Ishikawa (cell line): ENCODE measurements at regions not wholly inside any gene's neighbourhood (a gene's known extent, or its start where the extent isn't known, plus 50 kb on each side); places are given as distances from the start of the nearest gene placed in this dataset.

ENCODE experiments used
- CEBPB ChIP-seq: IDR thresholded peaks from 2 replicates; pipeline ENCODE4 v1.6.1; 2012
- CREB1 ChIP-seq: IDR thresholded peaks from 2 replicates; pipeline ENCODE4 v1.6.1; 2012; ENCODE audit warnings: low read depth
- EGR1 ChIP-seq: IDR thresholded peaks from 2 replicates; pipeline ENCODE4 v1.6.1; 2012
- EP300 ChIP-seq: IDR thresholded peaks from 2 replicates; pipeline ENCODE4 v1.6.1; 2012; ENCODE audit warnings: borderline replicate concordance
- FOXM1 ChIP-seq: IDR thresholded peaks from 2 replicates; pipeline ENCODE4 v1.6.1; 2012; ENCODE audit warnings: low read depth, borderline replicate concordance
- MAX ChIP-seq: IDR thresholded peaks from 2 replicates; pipeline ENCODE4 v1.6.1; 2012
- NFIC ChIP-seq: IDR thresholded peaks from 2 replicates; pipeline ENCODE4 v1.6.1; 2012
- RAD21 ChIP-seq: IDR thresholded peaks from 2 replicates; pipeline ENCODE4 v1.6.1; 2012; ENCODE audit warnings: low read depth
- REST ChIP-seq: IDR thresholded peaks from 2 replicates; pipeline ENCODE4 v1.6.1; 2012; ENCODE audit warnings: low read depth, mild to moderate bottlenecking
- TAF1 ChIP-seq: IDR thresholded peaks from 2 replicates; pipeline ENCODE4 v1.6.1; 2012; ENCODE audit warnings: low read depth, mild to moderate bottlenecking
- TCF12 ChIP-seq: IDR thresholded peaks from 2 replicates; pipeline ENCODE4 v1.6.1; 2012; ENCODE audit warnings: low read depth
- TEAD4 ChIP-seq: IDR thresholded peaks from 2 replicates; pipeline ENCODE4 v1.6.1; 2012
- USF1 ChIP-seq: IDR thresholded peaks from 2 replicates; pipeline ENCODE4 v1.6.1; 2012
- YY1 ChIP-seq: IDR thresholded peaks from 2 replicates; pipeline ENCODE4 v1.6.1; 2012; ENCODE audit warnings: low read depth
- ZBTB7A ChIP-seq: IDR thresholded peaks from 2 replicates; pipeline ENCODE4 v1.6.1; 2012; ENCODE audit warnings: low read depth

- TF ChIP-seq FOXM1 (no peak), MAX (no peak), YY1 (no peak), USF1 (no peak), ZBTB7A (no peak), CEBPB (no peak), TAF1 (no peak), TEAD4 (no peak), EGR1 (no peak), RAD21 (no peak), NFIC (no peak), REST (no peak), TCF12 (no peak)
Observed at GRCh38 chr9:88220652-88221051, 82.4 kb upstream of the SPATA31C2 start.

DNA sequence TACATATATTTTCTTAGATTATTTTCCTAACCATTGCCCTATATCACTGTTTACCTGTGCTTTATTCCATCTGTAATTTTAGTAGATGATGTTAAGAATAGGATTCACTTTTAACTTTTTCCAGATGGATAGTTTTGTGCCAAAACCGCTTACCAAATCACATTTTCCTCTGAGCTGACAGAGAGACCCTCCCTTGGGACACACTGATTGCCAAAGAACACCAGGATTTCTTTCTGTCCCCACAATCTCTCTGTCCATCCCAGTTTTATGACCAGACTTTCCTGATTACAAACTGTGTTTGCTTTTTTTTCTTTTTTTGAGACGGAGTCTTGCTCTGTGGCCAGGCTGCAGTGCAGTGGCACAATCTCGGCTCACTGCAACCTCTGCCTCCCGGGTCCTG, 81.3 kb upstream of the SPATA31C2 start:
- TF ChIP-seq TCF12 (no peak), CREB1 (no peak), RAD21 (no peak), EGR1 (no peak), ZBTB7A (no peak), FOXM1 (no peak), TAF1 (no peak), EP300 (no peak), CEBPB (no peak), MAX (no peak), YY1 (no peak), NFIC (no peak), USF1 (no peak), REST (no peak), TEAD4 (no peak)

GRCh38 chr9:88218726-88219125, 80.5 kb upstream of the SPATA31C2 start:
- no peak for TF ChIP-seq NFIC
- TF ChIP-seq TEAD4, result peak; percentile 84

DNA sequence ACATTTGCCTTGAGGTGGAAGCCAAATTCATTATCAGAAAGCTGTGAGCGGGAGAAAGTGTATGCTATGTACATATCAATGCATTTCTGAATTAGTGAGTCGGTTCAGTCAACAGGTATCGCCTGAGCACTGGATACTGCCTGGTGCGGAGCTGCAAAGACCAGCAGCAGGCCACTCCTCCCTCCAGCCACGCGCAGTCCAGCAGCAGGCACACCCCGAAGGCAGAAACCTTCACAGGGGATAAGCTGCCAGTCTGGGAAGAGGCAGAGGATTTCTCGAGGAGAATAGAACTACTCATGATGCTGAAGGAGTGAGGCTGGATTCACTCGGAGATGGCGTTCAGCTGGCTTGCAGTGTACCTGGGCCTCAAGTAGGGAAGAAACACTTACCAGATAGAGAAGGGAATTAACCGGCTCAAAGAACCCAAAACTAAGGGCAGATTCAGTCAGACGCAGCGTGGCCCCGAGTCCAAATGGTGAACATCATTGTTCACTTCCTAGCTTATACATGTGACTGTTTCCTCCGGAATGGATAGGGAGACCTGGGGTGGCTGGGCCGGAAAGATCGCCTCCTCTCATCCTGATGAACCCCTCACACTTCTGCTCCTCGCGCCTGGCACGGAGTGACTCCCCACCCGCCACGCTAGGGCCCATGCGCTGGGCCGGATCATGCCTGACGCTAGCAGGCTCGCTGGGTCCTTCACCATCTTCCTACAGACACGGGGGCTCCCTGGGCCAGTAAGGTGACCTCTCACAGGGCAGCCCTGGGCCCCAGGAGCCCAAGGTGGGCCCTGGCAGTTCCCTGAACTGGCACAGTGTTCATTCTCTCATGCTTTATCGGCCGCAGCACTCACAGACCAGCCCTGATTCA, 78.1 kb upstream of the SPATA31C2 start:
- no peak for TF ChIP-seq TCF12
- TF ChIP-seq REST, result no peak
- TF ChIP-seq EP300, result no peak
- TF ChIP-seq CEBPB, result no peak
- TF ChIP-seq EGR1, result no peak
- no peak for TF ChIP-seq NFIC
- TF ChIP-seq MAX, result no peak
- TF ChIP-seq FOXM1, result no peak
- no peak for TF ChIP-seq TEAD4
